ENCODE measurements at regions not wholly inside any gene's neighbourhood (a gene's known extent, or its start where the extent isn't known, plus 50 kb on each side); places are given as distances from the start of the nearest gene placed in this dataset.

- TF ChIP-seq EZH2 (IDR thresholded peaks at IDR 0.05; ENCODE audit: borderline replicate concordance, low read depth, low read length, poor library complexity, severe bottlenecking) (no peak), CTCF (conservative IDR thresholded peaks at IDR 0.05; ENCODE audit: low read depth, low read length) (no peak)
Observed at GRCh38 chr10:29709484-29710002, 74.8 kb upstream of the SVIL start.

Data from A673 (cell line).